HG03442 (cell line): ENCODE measurements at regions not wholly inside any gene's neighbourhood (a gene's known extent, or its start where the extent isn't known, plus 50 kb on each side); places are given as distances from the start of the nearest gene placed in this dataset.

ENCODE experiments used
- ATAC-seq: cut with Tn5 transposase; IDR thresholded peaks from one replicate; pipeline ENCODE4 v1.9.1; 2021; ENCODE audit warnings: mild to moderate bottlenecking, moderate library complexity; ENCODE audit not compliant: unreplicated experiment

- no peak for ATAC-seq
Measured at GRCh38 chr20:53706466-53707370, 113.1 kb upstream of the ZNF217 start.

DNA sequence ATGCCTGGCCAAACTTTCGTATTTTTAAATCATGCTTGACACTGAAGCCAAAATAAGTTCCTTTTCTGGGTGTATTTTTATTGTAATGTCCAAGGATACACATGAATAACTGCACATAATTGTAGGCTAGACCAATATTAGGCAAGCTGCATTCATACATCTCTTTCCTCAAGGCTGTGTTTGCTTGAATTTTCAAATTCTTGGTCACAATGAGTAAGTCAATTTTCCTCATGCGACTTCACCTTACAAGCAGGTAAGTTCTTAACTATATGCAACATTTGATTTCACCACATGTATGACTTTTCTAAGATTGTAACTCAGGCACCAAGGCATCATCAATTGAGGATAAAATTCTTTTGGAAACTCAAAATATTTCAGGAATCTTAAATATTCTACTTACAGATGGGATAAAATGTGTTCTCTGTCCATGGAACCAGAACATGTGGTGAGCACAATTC lies 112.4 kb upstream of the ZNF217 start:
- no peak for ATAC-seq

GRCh38 chr20:53702617-53703016 lies 109.0 kb upstream of the ZNF217 start:
- ATAC-seq = no peak

- ATAC-seq = no peak
Measured at GRCh38 chr20:53699906-53700305, 106.3 kb upstream of the ZNF217 start.

- no peak for ATAC-seq
Measured at GRCh38 chr20:53699085-53699674, 105.5 kb upstream of the ZNF217 start.

- no peak for ATAC-seq
Measured at GRCh38 chr20:53698371-53698978, 104.8 kb upstream of the ZNF217 start.

GRCh38 chr20:53695797-53696527 lies 102.3 kb upstream of the ZNF217 start:
- no peak for ATAC-seq

- no peak for ATAC-seq
Measured at GRCh38 chr20:53693262-53693871, 99.7 kb upstream of the ZNF217 start.

- ATAC-seq = no peak
Measured at GRCh38 chr20:53692465-53693067, 98.9 kb upstream of the ZNF217 start.

DNA sequence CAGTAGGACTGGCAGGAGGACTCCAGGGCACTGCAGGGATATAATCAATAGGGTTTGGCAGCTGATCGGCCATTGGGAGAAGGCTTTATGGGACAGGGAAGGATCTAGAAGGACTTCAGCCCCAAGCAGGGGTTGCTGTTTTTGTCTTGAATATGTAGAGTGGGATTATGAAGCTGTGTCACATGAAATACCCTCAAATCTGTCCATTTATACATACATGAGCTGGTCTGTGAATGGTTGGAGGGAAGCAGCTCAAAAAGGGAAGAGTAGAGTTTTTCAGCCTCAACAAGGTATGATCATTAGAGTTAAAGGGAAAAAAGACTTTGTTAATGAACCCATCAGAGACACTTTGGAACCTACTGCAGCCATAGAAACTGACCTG lies 98.2 kb upstream of the ZNF217 start:
- ATAC-seq = no peak

DNA sequence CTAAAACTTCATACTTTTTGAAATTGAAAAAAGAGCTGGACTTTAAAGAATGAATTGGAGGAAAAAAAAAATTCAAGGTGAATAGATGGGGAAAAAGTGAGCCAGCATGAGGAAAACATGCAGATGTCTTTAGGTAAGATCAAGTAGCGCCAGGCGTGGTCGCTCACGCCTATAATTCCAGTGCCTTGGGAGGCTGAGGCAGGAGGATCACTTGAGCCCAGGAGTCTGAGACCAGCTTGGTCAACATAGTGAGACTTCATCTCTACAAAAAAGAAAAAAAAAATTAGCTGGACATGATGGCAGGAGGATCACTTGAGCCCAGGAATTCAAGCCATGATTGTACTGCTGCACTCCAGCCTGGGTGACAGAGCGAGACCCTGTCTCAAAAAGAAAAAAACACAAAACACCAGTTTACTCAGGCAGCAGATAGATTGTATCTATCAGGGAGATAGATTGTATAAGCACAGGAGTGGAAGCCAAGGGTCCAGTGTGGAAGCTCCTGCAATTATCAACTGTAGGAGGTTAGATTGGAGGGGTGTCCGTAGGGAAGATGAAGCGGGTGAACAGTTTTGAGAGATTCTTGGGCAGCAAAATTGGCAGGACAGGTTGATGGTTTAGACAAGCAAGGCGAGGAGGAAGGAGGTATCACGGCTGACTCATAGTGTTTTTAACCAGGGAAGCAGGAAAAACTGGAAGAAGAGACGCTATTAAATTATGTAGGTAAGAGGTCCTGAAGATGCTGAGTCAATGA lies 97.6 kb upstream of the ZNF217 start:
- ATAC-seq = no peak

DNA sequence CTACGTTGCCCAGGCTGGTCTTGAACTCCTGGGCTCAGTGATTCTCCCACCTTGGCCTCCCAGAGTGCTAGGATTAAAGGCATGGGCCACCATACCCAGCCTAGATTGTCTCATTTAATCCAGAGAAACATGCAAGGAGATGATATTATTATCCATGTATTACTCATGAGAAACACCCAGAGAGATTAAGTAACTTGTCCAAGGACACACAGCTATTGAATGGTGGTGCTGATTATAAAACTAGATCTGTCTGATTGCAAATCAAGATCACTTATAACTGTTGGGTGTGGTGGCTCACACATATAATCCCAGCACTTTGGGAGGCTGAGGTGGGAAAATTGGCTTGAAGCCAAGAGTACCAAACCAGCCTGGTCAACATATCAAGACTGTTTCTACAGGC lies 94.4 kb upstream of the ZNF217 start:
- ATAC-seq = no peak

- ATAC-seq = no peak
Measured at GRCh38 chr20:53685070-53685595, 91.5 kb upstream of the ZNF217 start.

DNA sequence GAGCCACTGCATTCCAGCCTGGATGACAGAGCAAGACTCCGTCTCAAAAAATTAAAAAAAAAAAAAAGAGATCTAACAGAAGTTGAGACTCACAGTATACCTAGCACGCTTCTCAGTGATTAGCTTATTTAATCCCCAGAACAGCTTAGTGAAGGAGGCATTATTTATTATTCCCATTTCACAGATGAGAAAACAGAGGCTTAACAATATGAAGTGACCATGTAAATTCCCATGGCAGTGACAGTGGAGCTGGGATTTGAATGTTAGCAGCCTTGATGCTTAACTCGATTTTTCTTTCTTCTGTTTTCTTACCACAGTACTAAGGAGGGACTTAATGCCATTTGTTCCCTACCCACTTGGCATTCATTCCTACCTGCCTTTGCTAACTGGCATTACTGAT lies 89.9 kb upstream of the ZNF217 start:
- no peak for ATAC-seq

DNA sequence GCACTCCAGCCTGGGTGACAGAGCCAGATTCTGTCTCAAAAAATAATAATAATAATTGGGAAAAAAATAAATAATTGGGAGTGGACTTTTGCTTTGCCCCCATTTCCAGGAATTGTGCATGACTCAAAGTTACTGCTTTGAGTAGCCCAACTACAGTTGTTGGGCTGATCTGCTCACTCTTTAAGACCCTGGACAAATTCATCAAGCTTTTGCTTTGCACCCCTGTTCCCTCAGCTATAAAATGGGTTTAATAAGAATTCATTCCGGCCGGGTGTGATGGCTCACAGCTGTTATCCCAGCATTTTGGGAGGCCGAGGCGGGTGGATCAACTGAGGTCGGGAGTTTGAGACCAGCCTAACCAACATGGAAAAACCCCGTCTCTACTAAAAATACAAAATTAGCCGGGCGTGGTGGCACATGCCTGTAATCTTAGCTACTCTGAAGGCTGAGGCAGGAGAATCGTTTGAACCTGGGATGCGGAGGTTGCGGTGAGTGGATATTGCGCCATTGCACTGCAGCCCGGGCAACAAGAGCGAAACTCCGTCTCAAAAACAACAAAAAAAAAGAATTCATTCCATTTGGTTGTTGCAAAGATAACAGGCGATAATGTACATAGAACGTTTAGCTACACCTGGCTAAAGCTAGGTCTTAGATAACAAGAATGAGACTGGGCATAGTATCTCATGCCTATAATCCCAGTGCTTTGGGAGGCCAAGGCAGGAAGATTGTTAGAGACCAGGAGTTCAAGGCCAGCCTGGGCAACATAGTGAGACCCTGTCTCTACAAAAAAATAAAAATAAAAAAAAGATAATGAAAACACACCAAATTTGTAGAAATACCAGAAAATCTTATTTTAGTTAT lies 87.9 kb upstream of the ZNF217 start:
- no peak for ATAC-seq

- ATAC-seq = no peak
Measured at GRCh38 chr20:53679597-53680309, 86.1 kb upstream of the ZNF217 start.

DNA sequence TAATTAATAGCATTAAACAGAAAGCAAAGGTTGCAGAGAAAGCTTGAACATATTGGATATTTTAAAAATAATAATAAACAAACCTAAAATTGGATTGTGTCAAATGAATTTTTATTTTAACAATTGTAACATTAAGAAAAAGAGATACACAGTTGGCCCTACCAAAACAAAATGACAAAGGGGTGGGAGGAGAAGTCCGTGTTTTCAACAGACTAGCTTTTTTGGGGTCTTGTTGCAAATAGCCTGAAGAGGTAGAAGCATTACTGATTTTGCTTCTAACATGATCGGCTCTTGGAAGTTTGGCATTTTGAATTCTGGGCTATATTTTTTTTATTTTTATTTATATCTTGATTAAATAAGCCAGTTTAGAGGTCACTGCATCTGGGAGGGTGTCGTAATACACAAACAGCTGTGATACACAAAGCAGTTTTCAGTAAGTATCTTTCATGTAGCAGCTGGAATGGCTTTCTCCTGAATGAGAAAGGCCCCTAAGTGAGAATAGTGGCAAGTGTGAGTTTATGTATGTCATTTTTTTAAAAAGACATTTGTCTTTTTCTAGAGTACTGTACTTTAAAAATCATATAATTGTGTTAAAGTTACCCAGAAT lies 85.5 kb upstream of the ZNF217 start:
- no peak for ATAC-seq
